Lower leg skin (tissue), 3 donors: ENCODE measurements at regions not wholly inside any gene's neighbourhood (a gene's known extent, or its start where the extent isn't known, plus 50 kb on each side); places are given as distances from the start of the nearest gene placed in this dataset.

Experiments
- POLR2A ChIP-seq, 2 donors: fragments of 450-650 bp; IDR thresholded peaks; one replicate each; pipeline ENCODE4 v1.6.1; 2016 to 2017; ENCODE audit warnings: antibody characterized with exemption in 2 of 2, mild to moderate bottlenecking in 1 of 2, moderate library complexity in 1 of 2
- TF ChIP-seq, protein P1 (sequence below), 3 donors: fragments of 450-650 bp; IDR thresholded peaks; one replicate each; pipeline ENCODE4 v1.5.1; 2016; ENCODE audit warnings: antibody characterized with exemption in 3 of 3, mild to moderate bottlenecking in 3 of 3, moderate library complexity in 2 of 3

DNA sequence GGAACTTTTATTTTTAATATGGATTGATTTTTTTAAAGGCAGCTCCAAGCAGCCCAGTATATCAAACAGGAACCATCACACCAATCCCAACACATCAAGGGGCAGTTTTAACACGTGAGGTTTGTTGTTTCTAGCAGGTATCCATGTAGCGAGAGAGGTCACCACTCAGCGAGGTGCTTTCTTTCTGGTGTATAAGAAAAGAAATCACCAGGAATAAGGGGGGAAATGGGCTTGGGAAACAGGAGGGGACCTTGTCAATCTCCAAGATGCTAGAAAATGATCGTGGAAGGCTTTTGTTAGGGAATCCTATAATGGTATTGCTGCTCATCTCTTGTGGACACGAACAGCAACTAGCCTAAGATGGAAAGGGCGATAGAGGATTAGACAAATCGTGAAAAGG is 402.9 kb upstream of the ATP11B start:
- TF ChIP-seq, protein P1, sequence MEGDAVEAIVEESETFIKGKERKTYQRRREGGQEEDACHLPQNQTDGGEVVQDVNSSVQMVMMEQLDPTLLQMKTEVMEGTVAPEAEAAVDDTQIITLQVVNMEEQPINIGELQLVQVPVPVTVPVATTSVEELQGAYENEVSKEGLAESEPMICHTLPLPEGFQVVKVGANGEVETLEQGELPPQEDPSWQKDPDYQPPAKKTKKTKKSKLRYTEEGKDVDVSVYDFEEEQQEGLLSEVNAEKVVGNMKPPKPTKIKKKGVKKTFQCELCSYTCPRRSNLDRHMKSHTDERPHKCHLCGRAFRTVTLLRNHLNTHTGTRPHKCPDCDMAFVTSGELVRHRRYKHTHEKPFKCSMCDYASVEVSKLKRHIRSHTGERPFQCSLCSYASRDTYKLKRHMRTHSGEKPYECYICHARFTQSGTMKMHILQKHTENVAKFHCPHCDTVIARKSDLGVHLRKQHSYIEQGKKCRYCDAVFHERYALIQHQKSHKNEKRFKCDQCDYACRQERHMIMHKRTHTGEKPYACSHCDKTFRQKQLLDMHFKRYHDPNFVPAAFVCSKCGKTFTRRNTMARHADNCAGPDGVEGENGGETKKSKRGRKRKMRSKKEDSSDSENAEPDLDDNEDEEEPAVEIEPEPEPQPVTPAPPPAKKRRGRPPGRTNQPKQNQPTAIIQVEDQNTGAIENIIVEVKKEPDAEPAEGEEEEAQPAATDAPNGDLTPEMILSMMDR (IDR thresholded peaks at IDR 0.05), result no peak
- no peak for TF ChIP-seq POLR2A (IDR thresholded peaks at IDR 0.05)
